ENCODE measurements at regions not wholly inside any gene's neighbourhood (a gene's known extent, or its start where the extent isn't known, plus 50 kb on each side); places are given as distances from the start of the nearest gene placed in this dataset.

DNA sequence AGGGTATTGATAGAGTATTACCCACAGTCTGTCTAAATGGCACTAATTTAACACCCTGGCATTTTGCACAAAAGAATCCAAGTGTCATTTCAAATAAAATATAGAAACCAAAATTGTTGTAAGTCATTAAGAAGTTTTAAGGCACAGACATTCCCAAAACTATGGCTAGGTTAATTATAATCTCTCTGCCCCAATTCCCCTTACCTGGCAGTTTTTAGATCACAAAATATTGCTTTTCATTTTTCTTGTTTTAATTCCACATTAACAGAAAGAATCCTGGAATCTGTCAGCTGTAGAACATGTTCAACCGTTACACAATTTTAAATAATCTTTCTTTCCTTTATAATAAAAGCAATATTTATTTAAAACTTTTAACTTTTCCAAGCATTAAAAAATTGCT lies 56.1 kb upstream of the PALS2 start:
- TF ChIP-seq SP1 (IDR thresholded peaks at IDR 0.05): no peak
- TF ChIP-seq FOXA1 (IDR thresholded peaks at IDR 0.05): no peak
- no peak for TF ChIP-seq ARNT (IDR thresholded peaks at IDR 0.05)
- TF ChIP-seq PKNOX1 (IDR thresholded peaks at IDR 0.05): no peak
- no peak for TF ChIP-seq NFRKB (IDR thresholded peaks at IDR 0.05)
- no peak for TF ChIP-seq LEF1 (IDR thresholded peaks at IDR 0.05; ENCODE audit: borderline replicate concordance)
- no peak for TF ChIP-seq SUZ12 (IDR thresholded peaks at IDR 0.05)
- no peak for TF ChIP-seq L3MBTL2 (conservative IDR thresholded peaks at IDR 0.05)
- no peak for TF ChIP-seq ZNF384 (IDR thresholded peaks at IDR 0.05)
